ENCODE measurements at regions not wholly inside any gene's neighbourhood (a gene's known extent, or its start where the extent isn't known, plus 50 kb on each side); places are given as distances from the start of the nearest gene placed in this dataset.

- ATAC-seq (no peak), DNase-seq (no peak)
- intact Hi-C loops (cut with DNase I; ENCODE audit: low total_unique reads) (no loop called here), in situ Hi-C loops (cut with MboI; ENCODE audit: low sequenced_read_pairs in 4 of 4) (no loop called here)
- no peak overlapping the region for H3K4me3 ChIP-seq
- peak overlapping the region in 2 of 4 donors; percentile 8 to 10 for H3K27ac ChIP-seq
- no peaks in the 10 kb centered on the region for H3K36me3 ChIP-seq
- H3K27me3 ChIP-seq = no peaks in the 10 kb centered on the region
- TF ChIP-seq POLR2A (IDR thresholded peaks at IDR 0.05) (no peak), CTCF (IDR thresholded peaks at IDR 0.05 in 4 of 5, conservative IDR thresholded peaks at IDR 0.05 in 1 of 5) (no peak)
- peaks cover 0 to 8% of the 10 kb centered on the region in 2 donors for H3K4me1 ChIP-seq
- no peaks in the 10 kb centered on the region for H3K9me3 ChIP-seq
These were observed 365.1 kb upstream of the NFE2L3 start for GRCh38 chr7:25786936-25787335.

- DNase-seq (no peak), ATAC-seq (peak; percentile 30 to 56)
- Histone ChIP-seq H3K4me3 (no peak overlapping the region), H3K36me3 (no peaks in the 10 kb centered on the region), H3K27ac (peak overlapping the region in 2 of 4 donors; percentile 8 to 10), H3K4me1 (peaks cover 0 to 8% of the 10 kb centered on the region in 2 donors), H3K9me3 (no peaks in the 10 kb centered on the region), H3K27me3 (no peaks in the 10 kb centered on the region)
- intact Hi-C loops (cut with DNase I; ENCODE audit: low total_unique reads) = no loop called here
- in situ Hi-C loops (cut with MboI; ENCODE audit: low sequenced_read_pairs in 4 of 4) = no loop called here
- TF ChIP-seq CTCF (IDR thresholded peaks at IDR 0.05 in 4 of 5, conservative IDR thresholded peaks at IDR 0.05 in 1 of 5) (no peak), POLR2A (IDR thresholded peaks at IDR 0.05) (no peak)
These were observed 364.7 kb upstream of the NFE2L3 start for GRCh38 chr7:25787336-25787735.

- in situ Hi-C loops (cut with MboI; ENCODE audit: low sequenced_read_pairs in 4 of 4) = no loop called here
- no peaks in the 10 kb centered on the region for H3K9me3 ChIP-seq
- TF ChIP-seq CTCF (IDR thresholded peaks at IDR 0.05 in 4 of 5, conservative IDR thresholded peaks at IDR 0.05 in 1 of 5) (no peak), POLR2A (IDR thresholded peaks at IDR 0.05) (no peak)
These were observed 363.6 kb upstream of the NFE2L3 start for GRCh38 chr7:25788371-25788770.

GRCh38 chr7:25788961-25789620 is 362.9 kb upstream of the NFE2L3 start:
- no peak for TF ChIP-seq POLR2A (IDR thresholded peaks at IDR 0.05)
- TF ChIP-seq CTCF (IDR thresholded peaks at IDR 0.05 in 4 of 5, conservative IDR thresholded peaks at IDR 0.05 in 1 of 5) = no peak
- Histone ChIP-seq H3K9me3 (no peaks in the 10 kb centered on the region), H3K36me3 (no peaks in the 10 kb centered on the region), H3K27ac (no peak overlapping the region), H3K4me3 (no peak overlapping the region), H3K27me3 (no peaks in the 10 kb centered on the region), H3K4me1 (peaks cover 0 to 8% of the 10 kb centered on the region in 2 donors)
- in situ Hi-C loops (cut with MboI; ENCODE audit: low sequenced_read_pairs in 4 of 4) = no loop called here
- no peak for ATAC-seq
- no peak for DNase-seq
- intact Hi-C loops (cut with DNase I; ENCODE audit: low total_unique reads) = no loop called here

More at GRCh38 chr7:25788371-25788770, 363.6 kb upstream of the NFE2L3 start:
- Histone ChIP-seq H3K27me3 (no peaks in the 10 kb centered on the region), H3K4me1 (peaks cover 0 to 8% of the 10 kb centered on the region in 2 donors), H3K36me3 (no peaks in the 10 kb centered on the region), H3K4me3 (no peak overlapping the region), H3K27ac (no peak overlapping the region)
- ATAC-seq (no peak), DNase-seq (no peak)
- intact Hi-C loops (cut with DNase I; ENCODE audit: low total_unique reads) = no loop called here

Measured in gastrocnemius medialis (tissue), 4 donors.